Activated T-helper 9 cell treated with anti-CD3 and anti-CD28 coated beads, Interleukin-2, amount 50 U/mL, for 16 hours (primary cell): ENCODE measurements at regions not wholly inside any gene's neighbourhood (a gene's known extent, or its start where the extent isn't known, plus 50 kb on each side); places are given as distances from the start of the nearest gene placed in this dataset.

Experiments used
- DNase-seq: peaks from one replicate; pipeline ENCODE4 v3.0.0-alpha.2; 2020; ENCODE audit warnings: low read depth

GRCh38 chr4:138858419-138858818 lies 157.2 kb upstream of the NOCT start:
- no peak for DNase-seq

- DNase-seq, result no peak
Observed at GRCh38 chr4:138857416-138857815, 158.2 kb upstream of the NOCT start.

GRCh38 chr4:138852681-138853080 lies 162.9 kb upstream of the NOCT start:
- no peak for DNase-seq

GRCh38 chr4:138851391-138852335 lies 163.9 kb upstream of the NOCT start:
- DNase-seq, result no peak

- DNase-seq, result no peak
Observed at GRCh38 chr4:138845664-138846063, 169.9 kb upstream of the NOCT start.

GRCh38 chr4:138845054-138845453 lies 170.5 kb upstream of the NOCT start:
- no peak for DNase-seq

- no peak for DNase-seq
Observed at GRCh38 chr4:138843616-138844015, 172.0 kb upstream of the NOCT start.

- no peak for DNase-seq
Observed at GRCh38 chr4:138841343-138841742, 174.2 kb upstream of the NOCT start.

GRCh38 chr4:138838251-138838650 lies 177.3 kb upstream of the NOCT start:
- no peak for DNase-seq

GRCh38 chr4:138835832-138836533 lies 179.6 kb upstream of the NOCT start:
- DNase-seq, result no peak

- DNase-seq, result no peak
Observed at GRCh38 chr4:138833974-138834373, 181.6 kb upstream of the NOCT start.

GRCh38 chr4:138832563-138832962 lies 183.0 kb upstream of the NOCT start:
- no peak for DNase-seq

GRCh38 chr4:138831948-138832347 lies 183.6 kb upstream of the NOCT start:
- DNase-seq, result no peak

- DNase-seq, result no peak
Observed at GRCh38 chr4:138828926-138829325, 186.7 kb upstream of the NOCT start.

- no peak for DNase-seq
Observed at GRCh38 chr4:138826754-138827153, 188.8 kb upstream of the NOCT start.

- DNase-seq, result no peak
Observed at GRCh38 chr4:138826322-138826721, 189.3 kb upstream of the NOCT start.

- DNase-seq, result no peak
Observed at GRCh38 chr4:138821331-138821730, 194.2 kb upstream of the NOCT start.

- no peak for DNase-seq
Observed at GRCh38 chr4:138816875-138817274, 198.7 kb upstream of the NOCT start.

GRCh38 chr4:138815811-138816210 lies 199.8 kb upstream of the NOCT start:
- DNase-seq, result no peak

- DNase-seq, result no peak
Observed at GRCh38 chr4:138805736-138806135, 209.8 kb upstream of the NOCT start.

GRCh38 chr4:138804711-138805110 lies 210.9 kb upstream of the NOCT start:
- DNase-seq, result no peak

- DNase-seq, result no peak
Observed at GRCh38 chr4:138803051-138803450, 212.5 kb upstream of the NOCT start.

GRCh38 chr4:138802499-138802898 lies 213.1 kb upstream of the NOCT start:
- DNase-seq, result no peak
